Suprapubic skin (tissue), 4 donors: ENCODE measurements at regions not wholly inside any gene's neighbourhood (a gene's known extent, or its start where the extent isn't known, plus 50 kb on each side); places are given as distances from the start of the nearest gene placed in this dataset.

ENCODE experiments used
- DNase-seq, 2 donors: peaks; one replicate each; pipeline ENCODE4 v3.0.0-alpha.2; 2019; ENCODE audit warnings: low spot score in 2 of 2
- H3K27ac ChIP-seq: fragments of 200-600 bp; sonication (generic); one replicate; pipeline ENCODE4 v1.5.1; 2019
- H3K27me3 ChIP-seq: fragments of 200-600 bp; sonication (generic); one replicate; pipeline ENCODE4 v1.5.1; 2019
- H3K36me3 ChIP-seq: fragments of 200-600 bp; sonication (generic); one replicate; pipeline ENCODE4 v1.5.1; 2019
- H3K4me1 ChIP-seq: fragments of 200-600 bp; sonication (generic); one replicate; pipeline ENCODE4 v1.5.1; 2019
- H3K4me3 ChIP-seq: fragments of 200-600 bp; sonication (generic); one replicate; pipeline ENCODE4 v1.5.1; 2019; ENCODE audit warnings: mild to moderate bottlenecking
- H3K9me3 ChIP-seq: fragments of 200-600 bp; sonication (generic); one replicate; pipeline ENCODE4 v1.5.1; 2019
- CTCF ChIP-seq, 2 donors: fragments of 200-600 bp in 1 of 2; fragments of 450-650 bp in 1 of 2; sonication (generic) in 1 of 2; IDR thresholded peaks; one replicate each; pipeline ENCODE4 v1.5.1; 2016 to 2019; ENCODE audit warnings: antibody characterized with exemption in 2 of 2, mild to moderate bottlenecking in 1 of 2, moderate library complexity in 1 of 2
- EP300 ChIP-seq: sonication (generic); formaldehyde crosslinking; IDR thresholded peaks from one replicate; pipeline ENCODE4 v1.6.1; 2017; ENCODE audit warnings: antibody characterized with exemption
- POLR2A ChIP-seq, 2 donors: fragments of 450-650 bp; IDR thresholded peaks; one replicate each; pipeline ENCODE4 v1.6.1; 2017; ENCODE audit warnings: antibody characterized with exemption in 2 of 2, mild to moderate bottlenecking in 2 of 2, moderate library complexity in 2 of 2
- POLR2AphosphoS5 ChIP-seq, 3 donors: sonication (generic); formaldehyde crosslinking; IDR thresholded peaks; one replicate each; pipeline ENCODE4 v1.6.1; 2017; ENCODE audit warnings: antibody characterized with exemption in 3 of 3
- WGBS: methylation state at CpG from one replicate; pipeline ENCODE4 v1.1.5; 2018; 5-methylcytosine and 5-hydroxymethylcytosine counted together

- no peaks in the 10 kb centered on the region for H3K36me3 ChIP-seq
- H3K9me3 ChIP-seq: no peaks in the 10 kb centered on the region
- no peak overlapping the region for H3K27ac ChIP-seq
- TF ChIP-seq EP300: no peak
- TF ChIP-seq CTCF (IDR thresholded peaks at IDR 0.05): no peak
- no peak for TF ChIP-seq POLR2A (IDR thresholded peaks at IDR 0.05)
- no peak for TF ChIP-seq POLR2AphosphoS5 (IDR thresholded peaks at IDR 0.05)
- no peaks in the 10 kb centered on the region for H3K27me3 ChIP-seq
- DNase-seq: no peak
- H3K4me3 ChIP-seq: no peak overlapping the region
- WGBS: 59% methylated on average over 3 of the region's 3 CpGs
- no peaks in the 10 kb centered on the region for H3K4me1 ChIP-seq
Measured at GRCh38 chr6:71720705-71721104, 165.6 kb upstream of the RIMS1 start.

- H3K4me3 ChIP-seq: no peak overlapping the region
- H3K27me3 ChIP-seq: no peaks in the 10 kb centered on the region
- TF ChIP-seq POLR2AphosphoS5 (IDR thresholded peaks at IDR 0.05) (no peak), CTCF (IDR thresholded peaks at IDR 0.05) (no peak), EP300 (no peak), POLR2A (IDR thresholded peaks at IDR 0.05) (no peak)
- H3K4me1 ChIP-seq: no peaks in the 10 kb centered on the region
- H3K9me3 ChIP-seq: no peaks in the 10 kb centered on the region
- DNase-seq: no peak
- H3K36me3 ChIP-seq: no peaks in the 10 kb centered on the region
- no peak overlapping the region for H3K27ac ChIP-seq
- 46% methylated on average over 1 of the region's 1 CpG for WGBS
Measured at GRCh38 chr6:71721642-71722041, 164.7 kb upstream of the RIMS1 start.

GRCh38 chr6:71722736-71723135 is 163.6 kb upstream of the RIMS1 start:
- DNase-seq: no peak
- H3K4me1 ChIP-seq: no peaks in the 10 kb centered on the region
- TF ChIP-seq CTCF (IDR thresholded peaks at IDR 0.05) (no peak), POLR2AphosphoS5 (IDR thresholded peaks at IDR 0.05) (no peak), POLR2A (IDR thresholded peaks at IDR 0.05) (no peak), EP300 (no peak)
- H3K36me3 ChIP-seq: no peaks in the 10 kb centered on the region
- no peaks in the 10 kb centered on the region for H3K9me3 ChIP-seq
- no peaks in the 10 kb centered on the region for H3K27me3 ChIP-seq
- 69% methylated on average over 2 of the region's 2 CpGs for WGBS
- no peak overlapping the region for H3K4me3 ChIP-seq
- H3K27ac ChIP-seq: no peak overlapping the region

GRCh38 chr6:71724456-71725125 is 161.8 kb upstream of the RIMS1 start:
- Histone ChIP-seq H3K36me3 (no peaks in the 10 kb centered on the region), H3K4me3 (no peak overlapping the region), H3K27me3 (no peaks in the 10 kb centered on the region), H3K27ac (no peak overlapping the region), H3K9me3 (no peaks in the 10 kb centered on the region), H3K4me1 (no peaks in the 10 kb centered on the region)
- WGBS: 73% methylated on average over 2 of the region's 2 CpGs
- DNase-seq: no peak
- TF ChIP-seq POLR2AphosphoS5 (IDR thresholded peaks at IDR 0.05) (no peak), POLR2A (IDR thresholded peaks at IDR 0.05) (no peak), CTCF (IDR thresholded peaks at IDR 0.05) (no peak), EP300 (no peak)

GRCh38 chr6:71725126-71725470 is 161.3 kb upstream of the RIMS1 start:
- DNase-seq: no peak
- Histone ChIP-seq H3K9me3 (no peaks in the 10 kb centered on the region), H3K27ac (no peak overlapping the region), H3K4me1 (no peaks in the 10 kb centered on the region), H3K4me3 (no peak overlapping the region), H3K36me3 (no peaks in the 10 kb centered on the region), H3K27me3 (no peaks in the 10 kb centered on the region)
- TF ChIP-seq CTCF (IDR thresholded peaks at IDR 0.05): no peak
- WGBS: 78% methylated on average over 2 of the region's 2 CpGs
